Neural progenitor cell (in vitro differentiated cells): ENCODE measurements at regions not wholly inside any gene's neighbourhood (a gene's known extent, or its start where the extent isn't known, plus 50 kb on each side); places are given as distances from the start of the nearest gene placed in this dataset.

ENCODE experiments used
- CTCF ChIP-seq: fragments of 200-600 bp; sonication (generic); IDR thresholded peaks from 2 replicates; pipeline ENCODE4 v1.5.1; 2017; ENCODE audit warnings: antibody characterized with exemption, mild to moderate bottlenecking
- EZH2 ChIP-seq: fragments of 200-600 bp; sonication (generic); IDR thresholded peaks from 2 replicates; pipeline ENCODE4 v1.6.1; 2017; ENCODE audit warnings: antibody characterized with exemption, mild to moderate bottlenecking, moderate library complexity

GRCh38 chr5:34450338-34450737 is 205.8 kb upstream of the RAI14 start:
- no peak for TF ChIP-seq EZH2
- TF ChIP-seq CTCF = no peak
